ENCODE measurements at regions not wholly inside any gene's neighbourhood (a gene's known extent, or its start where the extent isn't known, plus 50 kb on each side); places are given as distances from the start of the nearest gene placed in this dataset.
"Not testable (repeated sequence)": the region's sequence is repeated elsewhere in the genome, so short reads cannot be mapped to it uniquely, and the experiment has no call there.

GRCh38 chr3:31196881-31197364 lies 302.5 kb upstream of the GADL1 start:
- ChIA-PET CTCF (no interaction called here), POLR2A (no interaction called here)

GRCh38 chr3:31197941-31198340 lies 303.5 kb upstream of the GADL1 start:
- ChIA-PET POLR2A (no interaction called here), CTCF (no interaction called here)

GRCh38 chr3:31198890-31199289 lies 304.4 kb upstream of the GADL1 start:
- ChIA-PET POLR2A (no interaction called here), CTCF (no interaction called here)

GRCh38 chr3:31203960-31204795 lies 309.7 kb upstream of the GADL1 start:
- ChIA-PET POLR2A (no interaction called here), CTCF (no interaction called here)

- CTCF ChIA-PET, POLR2A ChIA-PET: not testable (repeated sequence)
Observed at GRCh38 chr3:31204796-31205056, 310.3 kb upstream of the GADL1 start.

GRCh38 chr3:31210068-31210645 lies 315.7 kb upstream of the GADL1 start:
- ChIA-PET CTCF (no interaction called here), POLR2A (no interaction called here)

GRCh38 chr3:31213869-31214486 lies 318.7 kb upstream of the STT3B start:
- ChIA-PET CTCF (no interaction called here), POLR2A (interaction anchor here (1.0 kb wide), 1 partner anchor 39 kb away, joined by 6 read pairs; no protein-coding TSS in a partner anchor)

GRCh38 chr3:31218082-31218481 lies 314.6 kb upstream of the STT3B start:
- ChIA-PET CTCF (no interaction called here), POLR2A (no interaction called here)

GRCh38 chr3:31219131-31219843 lies 313.4 kb upstream of the STT3B start:
- POLR2A ChIA-PET, result no interaction called here
- CTCF ChIA-PET, result interaction anchor here (1.3 kb wide), 1 partner anchor 11 kb away, joined by 3 read pairs; no protein-coding TSS in a partner anchor

GRCh38 chr3:31220431-31220830 lies 312.3 kb upstream of the STT3B start:
- CTCF ChIA-PET, result no interaction called here
- POLR2A ChIA-PET, result no interaction called here

- ChIA-PET CTCF (interaction anchor here (0.7 kb wide), 1 partner anchor 31 kb away, joined by 4 read pairs; no protein-coding TSS in a partner anchor), POLR2A (no interaction called here)
Observed at GRCh38 chr3:31223278-31223677, 309.4 kb upstream of the STT3B start.

- CTCF ChIA-PET, result interaction anchor here (0.7 to 0.9 kb wide), 2 partner anchors 28 to 347 kb away, joined by 3 to 4 read pairs; no protein-coding TSS in a partner anchor
Observed at GRCh38 chr3:31224936-31225335, 307.8 kb upstream of the STT3B start.

GRCh38 chr3:31225923-31226322 lies 306.8 kb upstream of the STT3B start:
- POLR2A ChIA-PET, result interaction anchor here (1.4 kb wide), 1 partner anchor 307 kb away, joined by 4 read pairs; the partner anchor contains the start of gene STT3B

More at GRCh38 chr3:31224936-31225335, 307.8 kb upstream of the STT3B start:
- POLR2A ChIA-PET, result no interaction called here

GRCh38 chr3:31226346-31226745 lies 306.4 kb upstream of the STT3B start:
- POLR2A ChIA-PET, result interaction anchor here (1.4 kb wide), 1 partner anchor 306 kb away, joined by 4 read pairs; the partner anchor contains the start of gene STT3B
- CTCF ChIA-PET, result interaction anchor here (1.2 kb wide), 1 partner anchor 21 kb away, joined by 3 read pairs; no protein-coding TSS in a partner anchor

More at GRCh38 chr3:31225923-31226322, 306.8 kb upstream of the STT3B start:
- CTCF ChIA-PET, result interaction anchor here (0.6 to 0.9 kb wide), 2 partner anchors 27 to 140 kb away, joined by 3 read pairs; no protein-coding TSS in a partner anchor

GRCh38 chr3:31227131-31227562 lies 305.6 kb upstream of the STT3B start:
- ChIA-PET POLR2A (interaction anchor here (0.6 kb wide), 1 partner anchor 11 kb away, joined by 4 read pairs; no protein-coding TSS in a partner anchor), CTCF (interaction anchor here (1.2 kb wide), 1 partner anchor 21 kb away, joined by 3 read pairs; no protein-coding TSS in a partner anchor)

- CTCF ChIA-PET, result interaction anchor here (1.0 kb wide), 1 partner anchor 12 kb away, joined by 3 read pairs; no protein-coding TSS in a partner anchor
Observed at GRCh38 chr3:31230425-31231223, 302.1 kb upstream of the STT3B start.

GRCh38 chr3:31232055-31233025 lies 300.4 kb upstream of the STT3B start:
- ChIA-PET POLR2A (no interaction called here), CTCF (interaction anchor here (1.2 kb wide), 1 partner anchor 9 kb away, joined by 3 read pairs; no protein-coding TSS in a partner anchor)

More at GRCh38 chr3:31230425-31231223, 302.1 kb upstream of the STT3B start:
- POLR2A ChIA-PET, result no interaction called here

GRCh38 chr3:31234145-31234544 lies 298.6 kb upstream of the STT3B start:
- ChIA-PET POLR2A (no interaction called here), CTCF (no interaction called here)
